HG03378 (cell line): ENCODE measurements at regions not wholly inside any gene's neighbourhood (a gene's known extent, or its start where the extent isn't known, plus 50 kb on each side); places are given as distances from the start of the nearest gene placed in this dataset.
A peak's percentile ranks its signal among the peaks of the same experiment; 100 is the strongest.

Source experiments
- ATAC-seq: cut with Tn5 transposase; IDR thresholded peaks from one replicate; pipeline ENCODE4 v1.9.1; 2021; ENCODE audit warnings: mild to moderate bottlenecking, moderate library complexity; ENCODE audit not compliant: unreplicated experiment

DNA sequence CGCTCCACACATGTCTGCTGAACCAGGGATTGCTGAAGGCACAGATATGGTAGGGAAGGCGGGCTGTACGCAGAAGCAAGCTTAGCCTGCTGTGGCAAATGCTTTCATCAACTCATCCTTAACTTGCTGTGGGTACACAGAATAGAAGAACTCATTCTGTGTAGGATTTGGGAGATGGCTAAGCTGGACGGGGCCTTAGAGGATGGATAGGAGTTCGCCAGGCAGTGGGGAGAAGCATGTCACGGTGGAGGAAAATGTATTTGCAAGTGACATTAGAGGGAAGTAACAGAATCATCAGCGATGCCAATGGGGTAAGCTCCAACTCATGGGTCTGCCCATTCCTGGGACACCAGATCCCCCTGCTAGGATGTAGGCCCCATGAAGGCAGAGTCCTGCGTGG, 96.7 kb upstream of the SMIM21 start:
- ATAC-seq: no peak

DNA sequence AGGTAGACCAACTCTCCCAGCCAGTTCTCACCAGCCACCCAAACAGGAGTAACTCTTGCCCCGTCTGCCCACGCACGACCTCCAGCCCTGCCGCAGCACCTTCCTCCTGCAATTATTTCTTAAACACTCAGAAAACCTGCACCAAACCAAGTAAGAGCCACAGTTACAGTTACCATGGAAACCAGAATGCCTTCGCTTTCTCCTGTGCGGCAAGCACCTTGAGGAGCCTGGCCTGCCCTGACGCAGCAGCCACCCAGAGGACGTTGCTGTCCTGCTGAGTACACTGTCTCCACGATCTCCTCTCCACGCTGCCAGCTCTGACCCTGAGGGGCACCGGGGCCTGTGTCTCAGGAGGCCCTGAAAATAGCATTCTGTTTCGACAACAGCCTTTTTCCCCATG, 94.3 kb upstream of the SMIM21 start:
- no peak for ATAC-seq

DNA sequence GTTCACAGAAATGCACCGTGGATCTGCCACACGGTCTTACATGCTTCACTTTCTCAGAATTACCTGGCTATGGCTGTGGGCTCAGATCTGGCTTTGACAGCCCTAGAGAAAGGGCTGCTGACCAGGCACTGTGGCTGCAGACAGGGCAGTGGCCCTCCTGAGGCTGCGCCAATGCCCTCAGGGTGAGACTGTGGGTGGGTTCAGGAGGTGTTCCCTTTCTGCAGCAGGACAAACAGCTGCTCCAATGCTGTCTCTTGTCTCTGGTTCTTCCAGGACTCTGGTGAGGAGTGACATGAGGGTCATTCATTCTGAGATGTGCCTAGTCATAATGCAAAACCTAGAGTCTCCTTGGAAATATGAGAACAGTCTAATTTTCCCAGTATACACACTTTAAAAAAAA, 90.5 kb upstream of the SMIM21 start:
- ATAC-seq: no peak

DNA sequence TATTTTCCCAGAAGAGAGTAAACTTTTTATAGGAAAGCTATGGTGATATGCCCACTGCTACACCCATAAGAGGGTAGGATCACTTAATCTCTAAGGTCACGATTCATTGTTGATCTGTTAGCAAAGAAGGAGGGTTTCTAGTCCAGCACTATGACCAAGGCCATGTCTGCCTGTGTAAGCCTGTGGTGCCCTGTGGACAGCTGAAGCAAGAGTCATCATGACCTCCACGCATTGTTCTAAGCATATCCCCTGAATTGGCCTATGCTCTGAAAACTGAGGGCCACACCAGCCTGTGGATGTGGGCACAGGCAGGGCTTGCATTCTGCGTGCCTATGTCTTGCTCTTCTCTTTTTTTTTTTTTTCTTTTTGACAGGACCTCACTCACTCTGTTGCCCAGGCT, 89.8 kb upstream of the SMIM21 start:
- no peak for ATAC-seq

DNA sequence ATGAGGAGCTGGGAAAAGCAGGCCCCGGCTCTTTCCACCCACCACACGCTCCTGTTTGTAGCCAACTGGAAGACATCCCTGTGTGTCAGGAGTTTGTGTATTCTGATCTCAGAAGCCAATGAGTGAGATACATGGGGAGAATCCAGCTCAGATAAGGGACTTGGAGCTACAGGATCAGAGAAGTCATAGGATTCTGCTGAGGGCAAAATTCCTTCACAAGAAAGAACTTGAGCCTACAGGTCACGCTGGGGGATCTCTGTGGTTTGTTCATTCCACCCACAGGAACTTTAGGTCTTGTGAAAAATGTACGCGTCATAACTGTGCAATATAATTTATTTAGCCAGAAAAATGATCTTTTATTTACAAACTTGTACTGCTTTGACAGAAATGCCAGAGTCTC, 80.1 kb upstream of the SMIM21 start:
- ATAC-seq: no peak

- no peak for ATAC-seq
Measured at GRCh38 chr18:75506913-75507312, 79.4 kb upstream of the SMIM21 start.

DNA sequence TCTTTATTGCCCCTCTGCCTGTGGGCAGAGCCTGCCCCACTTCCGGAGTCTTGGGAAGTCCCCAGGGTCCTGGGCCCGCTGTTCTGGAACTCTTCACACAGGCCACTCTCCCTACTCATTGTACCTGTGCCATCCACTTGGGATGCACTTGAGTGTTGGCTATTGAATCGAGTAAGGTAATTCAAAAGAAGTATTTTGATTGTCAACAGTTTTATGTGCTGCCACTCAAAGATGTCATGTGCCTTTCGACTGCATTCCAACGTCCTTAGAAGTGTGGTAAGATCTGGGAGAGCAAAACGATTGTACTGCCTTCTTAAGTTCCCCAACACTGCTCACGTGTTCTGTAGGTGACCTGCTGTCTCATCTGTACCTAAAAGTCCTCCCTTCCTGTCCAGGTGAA, 77.0 kb upstream of the SMIM21 start:
- ATAC-seq: no peak

DNA sequence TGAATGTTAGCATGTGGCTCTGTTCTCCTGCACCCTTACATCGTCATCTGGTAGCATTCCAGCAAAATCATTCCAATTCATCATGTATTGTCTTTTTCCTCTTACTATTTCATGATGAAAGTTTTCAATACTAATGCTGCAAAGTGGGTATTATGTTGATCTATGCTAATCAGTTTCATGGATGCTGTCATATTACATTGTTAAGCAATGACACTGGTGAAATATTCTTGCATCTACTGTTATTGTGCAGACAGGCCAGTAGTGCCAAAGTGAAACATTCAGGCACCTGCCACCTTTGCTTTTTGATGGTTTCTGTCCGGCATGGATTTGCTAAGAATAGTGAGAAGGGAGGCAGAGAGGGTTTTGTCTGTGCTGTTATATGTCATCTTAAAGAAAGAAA, 76.1 kb upstream of the SMIM21 start:
- no peak for ATAC-seq

GRCh38 chr18:75502286-75502685, 74.8 kb upstream of the SMIM21 start:
- no peak for ATAC-seq

- ATAC-seq: no peak
Measured at GRCh38 chr18:75500545-75500944, 73.0 kb upstream of the SMIM21 start.

GRCh38 chr18:75497576-75498235, 70.2 kb upstream of the SMIM21 start:
- ATAC-seq: no peak

- no peak for ATAC-seq
Measured at GRCh38 chr18:75496151-75496550, 68.6 kb upstream of the SMIM21 start.

- ATAC-seq: no peak
Measured at GRCh38 chr18:75492852-75493251, 65.3 kb upstream of the SMIM21 start.

- no peak for ATAC-seq
Measured at GRCh38 chr18:75491361-75491760, 63.9 kb upstream of the SMIM21 start.

DNA sequence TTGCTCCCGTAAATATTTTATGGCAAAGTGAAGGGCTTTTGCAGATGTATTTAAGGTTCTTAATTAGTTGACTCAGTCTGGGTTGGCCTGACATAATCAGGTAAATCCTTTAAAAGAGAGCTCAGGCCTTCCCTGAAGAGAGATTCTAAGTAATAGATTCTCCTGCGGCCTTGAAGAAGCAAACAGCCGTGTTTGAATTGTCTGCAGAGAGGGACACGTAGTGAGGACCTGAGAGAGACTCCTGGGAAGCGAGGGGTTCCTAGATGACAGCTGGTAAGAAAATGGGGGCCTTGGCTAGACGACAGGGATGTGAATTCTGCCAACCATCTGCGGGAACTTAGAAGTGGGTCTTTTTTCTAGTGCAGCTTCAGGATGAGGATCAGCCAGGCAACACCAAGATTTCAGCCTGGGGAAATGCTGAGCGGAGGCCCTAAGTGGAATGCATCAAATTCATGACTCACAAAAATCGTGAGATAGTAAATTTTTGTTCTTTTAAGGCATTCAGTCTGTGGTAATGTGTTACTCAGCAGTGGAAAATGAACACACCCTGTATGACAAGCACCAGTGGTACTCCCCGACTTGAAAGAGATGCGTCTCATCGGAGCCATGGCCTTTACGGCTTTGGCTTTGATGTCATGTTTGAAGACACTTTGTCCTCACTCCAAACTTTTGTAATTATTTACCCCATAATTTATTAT, 62.1 kb upstream of the SMIM21 start:
- ATAC-seq: no peak

DNA sequence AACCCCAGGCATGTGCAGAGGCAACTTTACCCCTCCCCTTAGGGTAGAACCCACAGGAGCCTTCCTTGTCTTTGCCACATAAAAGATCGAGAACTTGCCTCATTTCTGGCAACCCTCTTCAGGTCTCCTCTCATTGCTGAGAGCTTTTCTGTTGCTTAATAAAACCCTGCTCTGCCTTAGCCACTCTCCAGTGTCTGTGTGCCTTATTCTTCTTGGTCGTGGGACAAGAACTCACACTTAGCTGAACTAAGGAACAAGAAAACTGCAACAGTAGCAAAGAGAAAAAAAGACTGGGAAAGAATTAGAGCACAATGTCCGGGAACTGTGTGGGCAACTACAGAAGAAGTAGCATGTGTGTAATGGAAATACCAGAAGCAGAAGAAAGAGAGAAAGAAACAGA, 56.2 kb upstream of the SMIM21 start:
- no peak for ATAC-seq

DNA sequence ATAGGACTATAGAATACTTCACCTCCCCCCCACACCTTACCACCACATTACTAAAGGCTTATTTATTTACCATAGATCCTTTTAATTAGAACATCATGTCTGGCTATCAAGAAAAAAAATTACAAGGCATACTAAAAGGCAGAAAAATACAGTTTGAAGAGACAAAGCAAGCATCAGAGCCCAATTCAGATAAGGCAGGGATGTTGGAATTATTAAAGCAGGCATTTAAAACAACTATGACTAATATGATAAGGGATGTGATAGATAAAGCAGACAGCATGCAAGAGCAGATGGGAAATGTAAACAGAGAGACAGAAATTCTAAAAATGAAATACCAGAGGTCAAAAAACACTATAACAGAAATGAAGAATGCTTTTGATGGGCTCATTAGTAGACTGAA, 55.4 kb upstream of the SMIM21 start:
- no peak for ATAC-seq

DNA sequence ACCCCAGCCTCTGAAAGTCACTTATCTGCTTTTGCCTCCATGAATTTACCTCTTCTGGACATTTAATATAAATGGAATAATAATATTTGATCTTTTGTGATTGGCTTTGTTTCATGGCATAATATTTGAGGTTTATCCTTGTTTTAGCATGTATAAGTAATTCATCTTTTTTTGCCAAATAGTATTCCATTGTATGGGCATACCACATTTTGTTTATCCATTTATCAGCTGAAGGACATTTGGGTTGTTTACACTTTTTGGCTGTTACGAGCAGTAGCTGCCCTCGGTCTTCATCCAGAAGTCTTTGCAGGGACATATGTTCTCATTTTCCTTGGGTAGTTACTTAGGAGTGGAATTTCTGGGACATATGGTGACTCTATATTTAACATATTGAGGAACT, 53.0 kb upstream of the SMIM21 start:
- no peak for ATAC-seq

DNA sequence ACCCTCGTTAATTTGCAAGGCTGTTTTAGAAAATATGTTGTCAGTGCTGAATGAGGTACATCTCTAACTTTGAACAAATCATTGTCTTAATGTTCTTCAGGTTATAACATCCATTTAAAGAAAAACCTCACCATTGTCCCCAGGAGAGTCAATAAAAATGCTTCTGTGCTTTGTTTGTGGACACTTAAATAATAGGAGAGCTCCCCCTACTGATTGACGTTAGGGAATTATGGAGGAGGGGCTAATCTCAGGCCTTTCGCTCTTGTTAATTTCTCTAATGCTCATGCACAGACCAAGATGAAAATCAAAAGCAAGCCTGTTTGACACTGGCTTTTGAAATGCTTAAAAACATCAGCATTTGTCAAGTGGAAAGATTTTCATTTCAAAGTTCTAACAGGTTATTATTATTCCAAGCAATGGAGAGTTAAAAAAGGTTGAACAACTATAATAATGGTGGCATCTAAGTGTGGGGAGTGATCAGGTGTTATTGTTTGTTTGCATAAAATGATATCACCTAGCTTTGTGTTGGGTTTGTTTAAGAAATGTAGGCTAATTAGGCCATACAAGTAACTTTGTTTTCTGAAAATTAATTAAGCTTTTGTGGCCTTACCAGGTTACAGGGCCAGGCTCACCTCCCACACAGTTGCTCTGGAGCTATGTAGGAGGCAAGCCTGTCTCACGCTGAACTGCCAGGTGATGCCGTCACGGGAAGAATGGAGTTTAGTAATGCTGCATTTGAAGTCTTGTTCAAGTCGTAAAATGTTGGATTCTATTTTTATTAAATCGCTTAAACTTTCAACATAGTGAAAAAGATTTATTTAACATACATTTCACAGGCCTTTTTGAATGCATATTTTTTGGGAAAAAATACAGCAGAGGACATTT, 51.7 kb upstream of the SMIM21 start:
- peak; percentile 72 for ATAC-seq

DNA sequence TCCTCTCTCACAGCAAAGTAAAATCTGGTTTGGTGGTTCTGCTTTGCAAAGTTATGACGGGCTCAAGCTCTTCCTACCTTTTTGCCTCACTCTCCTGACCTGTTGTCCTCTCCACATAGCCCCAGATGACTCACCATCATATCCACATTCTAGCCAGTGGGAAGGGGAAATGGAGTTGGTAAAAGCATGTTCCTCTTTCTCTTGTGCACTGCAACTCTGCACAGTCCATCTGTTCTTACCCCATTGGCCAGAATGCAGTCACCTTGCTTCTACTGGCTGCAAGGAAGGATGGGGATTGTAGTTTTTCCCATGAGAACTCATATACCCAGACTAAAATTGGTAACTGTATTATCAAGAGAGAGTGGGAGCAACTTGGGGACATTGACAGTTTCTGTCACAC, 50.4 kb upstream of the SMIM21 start:
- ATAC-seq: no peak
